ENCODE measurements at regions not wholly inside any gene's neighbourhood (a gene's known extent, or its start where the extent isn't known, plus 50 kb on each side); places are given as distances from the start of the nearest gene placed in this dataset.

GRCh38 chr7:118298771-118299170 lies 74.3 kb downstream of the ANKRD7 start:
- DNase-seq, result no peak

DNA sequence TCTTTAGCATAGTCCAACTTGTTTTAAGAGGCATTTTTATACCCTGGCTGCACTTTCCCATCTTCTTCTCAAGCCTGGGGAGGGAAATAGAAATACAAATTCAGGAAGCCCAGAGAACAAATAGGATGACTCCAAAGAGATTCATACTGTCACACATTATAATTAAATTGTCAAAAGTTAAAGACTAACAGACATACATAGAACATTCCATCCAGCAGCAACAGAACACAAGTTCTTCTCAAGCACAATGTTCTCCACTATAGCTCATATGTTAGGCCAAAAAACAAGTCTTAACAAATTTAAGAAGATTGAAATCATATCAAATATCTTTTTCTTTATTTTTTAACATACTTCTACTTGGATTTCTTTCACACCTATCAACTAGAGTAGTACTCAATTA lies 75.7 kb downstream of the ANKRD7 start:
- DNase-seq, result no peak

GRCh38 chr7:118304100-118304499 lies 79.6 kb downstream of the ANKRD7 start:
- DNase-seq, result no peak

- no peak for DNase-seq
Measured at GRCh38 chr7:118305671-118306070, 81.2 kb downstream of the ANKRD7 start.

DNA sequence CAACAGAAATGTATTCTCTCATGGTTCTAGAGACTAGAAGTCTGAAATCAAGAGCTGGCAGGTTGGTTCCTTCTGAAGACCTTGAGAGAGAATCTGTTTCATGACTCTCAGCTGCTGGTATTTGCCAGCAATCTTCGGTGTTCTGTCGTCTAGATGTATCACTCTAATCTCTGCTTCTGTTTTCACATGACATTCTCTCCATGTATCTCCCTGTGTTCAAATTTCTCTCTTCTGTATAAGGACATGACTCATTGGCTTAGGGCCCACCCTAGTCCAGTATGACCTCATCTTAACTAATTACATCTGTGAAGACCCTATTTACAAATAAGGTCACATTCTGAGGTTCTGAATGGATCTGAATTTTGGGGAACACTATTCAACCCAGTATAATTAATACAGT lies 82.3 kb downstream of the ANKRD7 start:
- DNase-seq, result no peak

DNA sequence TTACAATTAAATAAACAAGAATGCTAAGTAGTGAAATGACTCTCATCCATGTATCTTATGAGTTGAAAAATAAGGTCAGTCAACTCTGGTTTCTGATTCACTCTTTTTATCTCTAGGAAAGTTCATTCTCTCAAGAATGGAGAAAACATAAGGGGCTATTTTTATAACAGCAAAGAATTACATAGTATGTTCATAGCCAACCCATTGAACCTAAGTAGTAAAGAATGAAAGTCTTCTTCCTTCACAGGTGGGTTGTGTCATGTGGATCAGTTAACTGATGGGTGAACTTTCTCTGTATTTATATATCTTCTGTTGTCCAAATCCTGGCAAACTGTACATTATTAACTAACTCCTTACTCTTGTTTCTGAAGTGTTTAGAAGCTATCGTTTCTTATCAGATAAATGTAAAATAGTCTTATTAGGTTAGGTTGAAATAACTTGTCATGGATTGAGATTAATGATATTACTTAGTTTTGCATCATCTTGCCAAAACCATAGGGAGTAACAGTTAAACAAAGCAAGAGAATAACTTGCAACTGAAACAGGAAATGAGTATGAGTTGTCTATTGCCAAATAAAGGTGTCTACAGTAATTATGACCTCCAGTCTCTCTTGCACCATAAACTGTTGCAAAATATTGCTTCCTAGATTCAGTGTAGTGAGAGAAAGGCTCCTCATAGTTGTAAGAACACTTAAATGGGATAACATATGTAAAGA lies 86.8 kb downstream of the ANKRD7 start:
- DNase-seq, result no peak

DNA sequence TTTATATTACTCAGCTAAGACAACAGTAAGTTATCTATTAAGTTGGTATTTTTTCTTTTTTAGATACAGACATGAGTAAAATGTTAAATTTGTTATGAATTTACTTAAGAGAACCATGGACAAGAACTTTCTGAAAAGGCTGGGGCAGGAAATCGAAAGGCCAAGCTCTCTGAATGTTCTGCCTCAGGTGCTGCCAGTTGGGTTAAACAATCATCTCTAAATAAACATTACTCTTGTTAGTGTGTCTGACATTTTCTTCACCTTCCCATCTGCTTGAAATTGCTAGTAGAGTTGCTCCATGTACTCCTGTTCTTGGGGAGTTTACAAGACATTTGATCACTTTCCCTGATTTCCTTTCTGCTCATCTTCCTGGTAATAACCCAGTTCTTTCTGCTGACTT lies 87.5 kb downstream of the ANKRD7 start:
- no peak for DNase-seq

GRCh38 chr7:118312966-118313365 lies 88.5 kb downstream of the ANKRD7 start:
- DNase-seq, result no peak

DNA sequence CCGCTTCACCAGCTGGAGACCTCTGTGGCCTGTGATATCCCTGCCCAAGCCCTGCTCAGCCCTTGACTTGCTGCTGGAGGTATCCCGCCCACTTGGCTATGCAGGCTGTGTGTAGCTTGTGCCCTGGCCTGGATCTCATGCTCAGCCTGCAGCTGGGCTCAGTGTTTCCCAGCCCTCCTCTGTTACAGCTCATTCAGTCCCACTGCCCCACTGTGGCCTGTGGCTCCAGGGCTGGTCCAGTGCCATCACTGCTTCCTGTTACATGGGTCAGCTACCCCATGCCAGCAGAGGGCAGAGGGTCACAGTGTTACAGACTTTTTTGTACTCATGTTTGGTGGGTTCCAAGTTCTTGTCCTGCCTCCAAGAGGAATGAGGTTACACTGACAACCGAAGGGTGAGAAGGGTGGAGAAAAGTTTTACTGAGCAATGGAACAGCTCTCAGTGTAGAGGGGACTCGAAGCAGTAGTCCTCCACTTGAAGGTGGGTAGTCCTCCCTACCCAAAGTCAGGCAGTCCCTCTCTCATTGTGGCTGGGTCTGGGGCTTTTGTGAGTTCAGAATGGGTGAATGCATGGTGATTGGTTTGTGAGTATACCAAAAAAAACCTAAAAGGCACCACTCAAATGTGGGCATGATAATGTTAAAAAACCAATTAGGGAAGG lies 100.4 kb downstream of the ANKRD7 start:
- DNase-seq, result no peak

DNA sequence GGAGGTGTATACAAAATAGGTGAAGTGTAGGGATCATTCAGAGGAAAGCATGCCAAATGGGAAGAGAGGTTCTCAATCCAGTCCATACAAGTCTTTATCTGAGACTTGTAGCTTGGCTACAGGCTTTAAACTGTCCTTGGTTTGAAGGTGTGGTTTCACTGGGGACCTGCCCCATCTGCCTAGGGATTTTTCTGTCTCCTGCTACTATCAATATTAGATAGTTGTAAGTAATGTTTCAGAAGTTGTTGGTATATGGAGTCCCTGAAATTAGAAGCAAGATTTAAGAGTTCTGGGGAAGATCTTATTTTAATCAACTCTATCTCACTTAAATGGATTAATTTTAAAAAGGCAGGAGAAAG lies 100.9 kb downstream of the ANKRD7 start:
- DNase-seq, result no peak

- no peak for DNase-seq
Measured at GRCh38 chr7:118327174-118327573, 102.7 kb downstream of the ANKRD7 start.

GRCh38 chr7:118328505-118329211 lies 104.2 kb downstream of the ANKRD7 start:
- no peak for DNase-seq

DNA sequence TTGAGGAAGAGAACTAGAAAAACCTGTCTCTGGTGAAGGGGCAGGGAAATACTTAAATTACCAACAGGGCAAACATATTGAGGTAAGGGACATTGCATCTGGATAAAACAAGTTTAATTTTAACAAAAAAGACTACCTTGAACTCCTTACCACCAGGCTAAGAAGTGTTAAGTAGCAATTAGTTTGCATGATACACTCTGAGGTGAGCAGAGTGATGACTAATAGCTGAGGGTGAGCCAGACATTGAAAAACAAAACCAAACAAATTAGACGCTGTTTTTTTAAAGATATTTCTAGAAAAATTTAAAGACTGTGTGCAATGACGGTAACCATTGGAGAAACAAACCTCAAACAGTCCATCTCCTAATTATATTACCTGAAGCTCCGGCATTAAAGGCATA lies 105.9 kb downstream of the ANKRD7 start:
- no peak for DNase-seq

GRCh38 chr7:118346748-118347147 lies 122.2 kb downstream of the ANKRD7 start:
- DNase-seq, result no peak

- no peak for DNase-seq
Measured at GRCh38 chr7:118349604-118350003, 125.1 kb downstream of the ANKRD7 start.

DNA sequence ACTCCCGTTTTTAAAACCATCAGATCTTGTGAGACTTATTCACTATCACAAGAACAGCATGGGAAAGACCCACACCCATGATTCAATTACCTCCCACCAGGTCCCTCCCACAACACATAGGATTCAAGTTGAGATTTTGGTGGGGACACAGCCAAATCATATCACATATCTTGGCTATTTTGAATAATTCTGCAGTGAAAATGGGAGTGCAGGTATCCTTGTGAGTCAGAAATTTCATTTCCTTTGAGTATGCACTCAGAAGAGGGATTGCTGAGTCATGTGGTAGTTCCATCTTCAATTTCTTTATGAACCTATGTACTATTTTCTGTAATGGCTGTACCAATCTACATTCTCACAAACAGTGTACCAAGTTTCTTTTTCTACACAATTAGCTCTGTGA lies 125.8 kb downstream of the ANKRD7 start:
- DNase-seq, result no peak

- DNase-seq, result no peak
Measured at GRCh38 chr7:118352867-118353453, 128.5 kb downstream of the ANKRD7 start.

GRCh38 chr7:118366363-118366762 lies 141.9 kb downstream of the ANKRD7 start:
- no peak for DNase-seq

- DNase-seq, result no peak
Measured at GRCh38 chr7:118368958-118369357, 144.5 kb downstream of the ANKRD7 start.

DNA sequence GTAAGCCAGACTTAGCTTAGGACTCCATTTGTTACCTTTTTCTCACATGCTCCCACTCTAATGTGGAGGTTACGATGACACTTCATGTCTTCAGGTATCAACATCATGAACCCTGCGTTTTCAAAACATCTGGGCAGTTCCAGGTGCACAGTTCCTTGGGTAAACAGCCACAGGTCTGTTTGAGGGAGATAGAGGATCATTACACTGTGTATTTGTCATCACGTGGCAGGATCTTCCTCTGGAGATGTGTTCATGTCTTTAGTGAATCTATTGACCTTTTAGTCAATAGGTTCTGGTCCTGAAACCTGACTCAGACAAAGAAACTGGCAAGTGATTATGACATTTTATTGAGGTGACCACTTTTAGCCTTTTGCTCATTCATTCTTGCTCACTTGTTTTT lies 145.5 kb downstream of the ANKRD7 start:
- no peak for DNase-seq

- DNase-seq, result no peak
Measured at GRCh38 chr7:118372530-118372929, 148.0 kb downstream of the ANKRD7 start.

DNA sequence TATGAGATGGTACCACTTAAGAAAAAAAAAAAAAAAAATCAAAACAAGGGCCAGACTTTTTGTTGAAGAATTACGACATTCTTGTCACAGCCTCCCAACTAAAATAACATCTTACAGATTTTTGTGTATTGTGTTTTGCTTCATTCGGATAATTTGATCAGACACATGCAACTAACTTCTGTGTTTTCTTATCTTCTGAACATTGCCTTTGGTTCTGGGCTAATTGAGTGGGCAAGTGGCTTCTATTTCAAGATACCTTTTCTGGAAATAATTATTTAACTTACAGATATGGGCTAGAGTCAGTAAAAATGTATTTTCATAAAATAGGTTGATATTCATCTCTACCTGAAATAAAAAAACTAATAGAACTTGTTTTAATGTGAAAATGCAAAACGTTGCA lies 165.1 kb downstream of the ANKRD7 start:
- DNase-seq, result no peak

GRCh38 chr7:118404211-118404610 lies 179.7 kb downstream of the ANKRD7 start:
- no peak for DNase-seq

- no peak for DNase-seq
Measured at GRCh38 chr7:118418433-118418832, 193.9 kb downstream of the ANKRD7 start.
